ENCODE measurements at regions not wholly inside any gene's neighbourhood (a gene's known extent, or its start where the extent isn't known, plus 50 kb on each side); places are given as distances from the start of the nearest gene placed in this dataset.
"Not testable (repeated sequence)": the region's sequence is repeated elsewhere in the genome, so short reads cannot be mapped to it uniquely, and the experiment has no call there.

- Histone ChIP-seq H3K9me2 (ENCODE audit: low read depth, low read length) (no peaks in the 10 kb centered on the region), H3K4me2 (ENCODE audit: low read length) (no peak overlapping the region), H2AFZ (ENCODE audit: low read length) (no peak overlapping the region), H3K4me1 (ENCODE audit: insufficient read depth, low read length, severe bottlenecking) (peaks cover 4% of the 10 kb centered on the region), H3K9ac (ENCODE audit: low read length) (no peak overlapping the region), H4K20me1 (ENCODE audit: insufficient read depth, low read length) (no peaks in the 10 kb centered on the region), H3K36me3 (ENCODE audit: insufficient read depth, low read length) (no peaks in the 10 kb centered on the region), H3K4me3 (ENCODE audit: low read depth, low read length, poor library complexity, severe bottlenecking) (no peak overlapping the region), H3K27me3 (ENCODE audit: insufficient read depth, low read length) (no peaks in the 10 kb centered on the region), H3K79me2 (ENCODE audit: insufficient read depth, low read length) (no peaks in the 10 kb centered on the region), H3K27ac (ENCODE audit: low read depth, low read length, poor library complexity, severe bottlenecking) (no peak overlapping the region), H3F3A (ENCODE audit: insufficient read depth, low read length) (no peaks in the 10 kb centered on the region), H3K9me3 (ENCODE audit: low read length) (peaks cover 9% of the 10 kb centered on the region; the same call in 1 of the 2 replicates)
- TF ChIP-seq EZH2 (IDR thresholded peaks at IDR 0.05; ENCODE audit: borderline replicate concordance, low read length): no peak
- no peak for TF ChIP-seq CTCF (IDR thresholded peaks at IDR 0.05; ENCODE audit: low read length)
Observed at GRCh38 chr14:71355324-71356201, 448.3 kb downstream of the PCNX1 start.

- Histone ChIP-seq H3K4me1 (ENCODE audit: insufficient read depth, low read length, severe bottlenecking) (peaks cover 5% of the 10 kb centered on the region), H3K79me2 (ENCODE audit: insufficient read depth, low read length) (0 out of 2 replicates have a peak, but pooled peaks cover 3% of the 10 kb centered on the region), H3K4me2 (ENCODE audit: low read length) (no peak overlapping the region)
Observed at GRCh38 chr14:71358209-71358931, 451.1 kb downstream of the PCNX1 start.

GRCh38 chr14:71358932-71359421 is 451.7 kb downstream of the PCNX1 start:
- not testable (repeated sequence) for H3K9me3 ChIP-seq (ENCODE audit: low read length); H3K79me2 ChIP-seq (ENCODE audit: insufficient read depth, low read length); H3K4me1 ChIP-seq (ENCODE audit: insufficient read depth, low read length, severe bottlenecking); H3K27me3 ChIP-seq (ENCODE audit: insufficient read depth, low read length); H3K27ac ChIP-seq (ENCODE audit: low read depth, low read length, poor library complexity, severe bottlenecking); H3K9me2 ChIP-seq (ENCODE audit: low read depth, low read length); H2AFZ ChIP-seq (ENCODE audit: low read length); H4K20me1 ChIP-seq (ENCODE audit: insufficient read depth, low read length); H3K4me2 ChIP-seq (ENCODE audit: low read length); H3K9ac ChIP-seq (ENCODE audit: low read length); H3F3A ChIP-seq (ENCODE audit: insufficient read depth, low read length); H3K36me3 ChIP-seq (ENCODE audit: insufficient read depth, low read length); H3K4me3 ChIP-seq (ENCODE audit: low read depth, low read length, poor library complexity, severe bottlenecking)

More at GRCh38 chr14:71358209-71358931, 451.1 kb downstream of the PCNX1 start:
- H3K4me3 ChIP-seq (ENCODE audit: low read depth, low read length, poor library complexity, severe bottlenecking): no peak overlapping the region
- H3K27me3 ChIP-seq (ENCODE audit: insufficient read depth, low read length): no peaks in the 10 kb centered on the region
- no peak overlapping the region for H2AFZ ChIP-seq (ENCODE audit: low read length)
- H4K20me1 ChIP-seq (ENCODE audit: insufficient read depth, low read length): no peaks in the 10 kb centered on the region
- no peak overlapping the region for H3K9ac ChIP-seq (ENCODE audit: low read length)
- TF ChIP-seq EZH2 (IDR thresholded peaks at IDR 0.05; ENCODE audit: borderline replicate concordance, low read length): no peak
- TF ChIP-seq CTCF (IDR thresholded peaks at IDR 0.05; ENCODE audit: low read length): no peak
- no peaks in the 10 kb centered on the region for H3K9me2 ChIP-seq (ENCODE audit: low read depth, low read length)
- no peak overlapping the region for H3K27ac ChIP-seq (ENCODE audit: low read depth, low read length, poor library complexity, severe bottlenecking)
- H3F3A ChIP-seq (ENCODE audit: insufficient read depth, low read length): no peaks in the 10 kb centered on the region
- no peaks in the 10 kb centered on the region for H3K36me3 ChIP-seq (ENCODE audit: insufficient read depth, low read length)
- 0 out of 2 replicates have a peak, but pooled peaks cover 3% of the 10 kb centered on the region for H3K9me3 ChIP-seq (ENCODE audit: low read length)

Measured in OCI-LY1 (cell line).